Naive B cell (primary cell): ENCODE measurements at regions not wholly inside any gene's neighbourhood (a gene's known extent, or its start where the extent isn't known, plus 50 kb on each side); places are given as distances from the start of the nearest gene placed in this dataset.
"Not testable (repeated sequence)": the region's sequence is repeated elsewhere in the genome, so short reads cannot be mapped to it uniquely, and the experiment has no call there.

Source experiments
- ATAC-seq, 2 donors: fragments of 150-1000 bp; cut with Tn5 transposase; 2 replicates each; pipeline ENCODE4 v1.10.0; 2021; ENCODE audit warnings: low read depth in 2 of 2, mild to moderate bottlenecking in 2 of 2, moderate library complexity in 2 of 2
- DNase-seq: peaks from one replicate; pipeline ENCODE4 v3.0.0; 2022
- H3K27ac Mint-ChIP-seq, 6 donors: one replicate each; pipeline ENCODE4 v1.8.0; 2020 to 2022; ENCODE audit warnings: mild to moderate bottlenecking in 6 of 6, mixed read lengths in 6 of 6, moderate library complexity in 5 of 6, inconsistent platforms in 2 of 6
- H3K27me3 Mint-ChIP-seq, 3 donors: one replicate each; pipeline ENCODE4 v1.8.0; 2021 to 2022; ENCODE audit warnings: mixed read lengths in 3 of 3, mild to moderate bottlenecking in 1 of 3
- H3K36me3 Mint-ChIP-seq, 2 donors: one replicate each; pipeline ENCODE4 v1.8.0; 2020 to 2022; ENCODE audit warnings: mixed read lengths in 2 of 2, inconsistent platforms in 1 of 2, mild to moderate bottlenecking in 1 of 2
- H3K4me1 Mint-ChIP-seq, 3 donors: one replicate each; pipeline ENCODE4 v1.8.0; 2020 to 2022; ENCODE audit warnings: mixed read lengths in 3 of 3, inconsistent platforms in 1 of 3, mild to moderate bottlenecking in 1 of 3, moderate library complexity in 1 of 3
- H3K4me3 Mint-ChIP-seq, 8 donors: one replicate each; pipeline ENCODE4 v1.8.0; 2020 to 2022; ENCODE audit warnings: mild to moderate bottlenecking in 8 of 8, mixed read lengths in 8 of 8, moderate library complexity in 8 of 8, inconsistent platforms in 2 of 8
- H3K9me3 Mint-ChIP-seq, 7 donors: one replicate each; pipeline ENCODE4 v1.8.0; 2020 to 2022; ENCODE audit warnings: mixed read lengths in 7 of 7, mild to moderate bottlenecking in 5 of 7, inconsistent platforms in 2 of 7, moderate library complexity in 1 of 7

DNA sequence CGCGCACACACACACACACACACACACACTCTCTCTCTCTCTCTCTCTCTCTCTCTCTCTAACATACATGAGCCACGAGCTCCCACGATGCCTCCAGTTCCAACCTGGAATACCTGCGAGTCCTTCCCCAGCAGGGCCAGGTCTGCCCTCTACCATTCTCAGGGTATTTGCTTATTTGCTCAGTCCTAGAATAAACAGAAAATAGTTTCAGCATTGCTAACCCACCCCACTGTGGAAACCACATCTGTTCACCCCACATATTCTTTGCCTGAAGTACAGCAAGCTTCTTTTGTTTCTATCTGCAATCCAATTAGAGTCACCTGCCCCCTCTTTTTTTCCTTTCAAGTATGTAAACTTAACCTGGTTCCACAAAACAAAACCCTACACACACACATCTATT lies 174.0 kb upstream of the ZNF469 start:
- DNase-seq, ATAC-seq, H3K36me3 Mint-ChIP-seq, H3K9me3 Mint-ChIP-seq, H3K4me3 Mint-ChIP-seq, H3K4me1 Mint-ChIP-seq: not testable (repeated sequence)
- peak overlapping the region in 1 of 6 donors; percentile 80 for H3K27ac Mint-ChIP-seq
- H3K27me3 Mint-ChIP-seq: peaks cover 0 to 13% (median 0%) of the 10 kb centered on the region in 3 donors

DNA sequence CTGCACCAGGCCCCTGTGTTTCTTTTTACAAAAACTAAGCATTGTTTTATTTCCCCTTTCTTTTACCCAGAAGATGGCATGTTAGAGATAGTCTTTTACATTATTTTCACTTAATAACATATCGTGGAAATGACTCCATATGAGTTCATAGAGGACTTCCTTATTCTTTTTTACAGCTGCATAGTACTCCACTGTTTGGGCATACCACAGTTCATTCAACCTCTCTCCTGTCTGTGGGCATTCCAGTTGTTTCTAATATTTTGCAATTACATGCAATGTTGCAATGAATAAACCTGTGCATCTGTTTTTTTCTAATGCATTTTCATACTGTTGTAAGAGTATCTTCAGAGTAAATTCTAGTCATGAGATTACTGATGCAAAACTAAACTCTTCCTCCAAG lies 173.2 kb upstream of the ZNF469 start:
- not testable (repeated sequence) for DNase-seq, H3K4me3 Mint-ChIP-seq
- H3K27me3 Mint-ChIP-seq: peaks cover 0 to 13% (median 0%) of the 10 kb centered on the region in 3 donors

DNA sequence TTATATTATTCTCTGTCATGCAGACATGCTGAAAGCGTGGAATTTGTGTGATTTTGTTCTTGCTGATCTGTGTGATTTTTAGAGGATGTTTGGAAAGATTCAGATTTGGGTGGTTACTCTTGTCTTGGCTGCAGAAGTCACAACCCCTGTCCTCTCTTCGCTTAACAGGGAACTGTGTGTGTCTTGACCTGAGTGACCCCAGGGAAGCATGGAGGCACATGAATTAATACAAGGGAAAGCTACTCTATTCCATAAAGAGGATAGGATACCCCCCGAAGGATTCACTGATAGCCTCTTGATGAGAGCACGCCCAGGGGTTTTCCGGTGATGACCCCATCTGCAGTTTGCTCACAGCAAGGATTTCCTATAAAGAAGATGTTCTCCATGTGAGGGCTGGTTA lies 168.8 kb upstream of the ZNF469 start:
- DNase-seq, H3K4me3 Mint-ChIP-seq, H3K36me3 Mint-ChIP-seq, H3K27ac Mint-ChIP-seq, ATAC-seq, H3K4me1 Mint-ChIP-seq: not testable (repeated sequence)
- peaks cover 3 to 20% (median 6%) of the 10 kb centered on the region in 3 donors for H3K27me3 Mint-ChIP-seq
- peaks cover 3 to 17% (median 10%) of the 10 kb centered on the region in 7 donors for H3K9me3 Mint-ChIP-seq

More for the DNA sequence above, 173.2 kb upstream of the ZNF469 start:
- H3K36me3 Mint-ChIP-seq, H3K27ac Mint-ChIP-seq, H3K4me1 Mint-ChIP-seq, ATAC-seq, H3K9me3 Mint-ChIP-seq: not testable (repeated sequence)

DNA sequence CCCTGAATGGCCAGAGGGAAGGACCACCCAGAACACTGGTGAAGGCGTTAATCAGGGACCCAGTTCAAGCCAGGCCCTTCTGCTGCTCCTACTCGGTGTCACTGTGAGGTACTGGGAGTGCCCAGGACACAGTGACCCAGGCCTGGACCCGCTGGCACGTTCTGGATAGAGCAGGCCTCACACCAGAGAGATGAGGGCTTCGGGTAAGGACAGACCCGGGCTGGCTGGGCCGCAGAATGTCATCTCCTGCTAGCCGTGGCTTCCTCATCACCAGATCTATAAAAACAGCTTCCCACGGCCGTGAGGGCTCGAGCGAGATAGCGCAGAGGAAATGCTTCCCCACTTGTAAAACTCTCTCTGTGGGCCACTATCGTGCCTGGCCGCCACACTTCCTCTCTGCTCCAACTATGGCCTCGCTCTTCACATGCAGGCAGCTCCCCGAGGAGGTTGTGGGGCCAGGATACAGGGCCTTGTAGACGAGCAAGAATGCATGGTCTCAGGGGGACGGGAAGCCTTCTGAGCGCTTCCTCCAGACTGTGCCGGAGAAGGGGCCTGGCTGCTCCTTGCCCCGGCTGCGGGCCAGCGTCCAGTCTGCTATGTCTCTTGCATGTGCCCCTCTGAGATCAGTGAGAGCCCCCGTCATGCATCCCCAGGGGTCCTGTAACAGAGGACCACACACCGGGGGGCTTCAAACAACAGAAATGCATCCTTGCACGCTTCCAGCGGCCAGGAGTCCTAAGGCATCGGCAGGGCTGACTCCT lies 161.6 kb upstream of the ZNF469 start:
- not testable (repeated sequence) for H3K4me1 Mint-ChIP-seq, H3K36me3 Mint-ChIP-seq, H3K4me3 Mint-ChIP-seq, ATAC-seq, DNase-seq
- H3K27me3 Mint-ChIP-seq: peaks cover 17 to 42% (median 32%) of the 10 kb centered on the region in 3 donors
- H3K9me3 Mint-ChIP-seq: peaks cover 3 to 18% (median 10%) of the 10 kb centered on the region in 7 donors
- peak overlapping the region in 1 of 6 donors; percentile 41 for H3K27ac Mint-ChIP-seq

DNA sequence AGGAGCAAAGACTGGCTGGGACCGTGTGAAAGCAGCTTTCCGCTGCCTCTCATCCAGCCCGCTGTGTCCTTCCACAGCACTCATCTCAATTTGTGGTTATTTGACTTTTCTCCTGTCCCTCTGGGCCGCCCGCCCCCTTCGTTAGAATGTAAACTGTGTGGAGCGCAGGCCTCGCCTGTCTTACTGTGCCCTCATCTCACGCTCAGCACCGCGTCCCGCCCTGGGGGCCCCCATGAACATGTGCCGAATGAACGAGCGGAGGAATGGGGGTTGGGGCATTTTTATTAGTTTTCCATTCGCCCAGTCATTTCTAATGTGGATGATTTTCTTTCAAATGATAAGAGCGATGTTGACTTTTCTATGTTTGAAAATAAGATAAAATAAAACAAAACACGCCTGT lies 159.1 kb upstream of the ZNF469 start:
- not testable (repeated sequence) for H3K9me3 Mint-ChIP-seq, H3K4me3 Mint-ChIP-seq, ATAC-seq, H3K4me1 Mint-ChIP-seq, H3K36me3 Mint-ChIP-seq, DNase-seq
- Mint-ChIP-seq H3K27me3 (peaks cover 17 to 47% (median 34%) of the 10 kb centered on the region in 3 donors), H3K27ac (peak overlapping the region in 1 of 6 donors; percentile 34)

DNA sequence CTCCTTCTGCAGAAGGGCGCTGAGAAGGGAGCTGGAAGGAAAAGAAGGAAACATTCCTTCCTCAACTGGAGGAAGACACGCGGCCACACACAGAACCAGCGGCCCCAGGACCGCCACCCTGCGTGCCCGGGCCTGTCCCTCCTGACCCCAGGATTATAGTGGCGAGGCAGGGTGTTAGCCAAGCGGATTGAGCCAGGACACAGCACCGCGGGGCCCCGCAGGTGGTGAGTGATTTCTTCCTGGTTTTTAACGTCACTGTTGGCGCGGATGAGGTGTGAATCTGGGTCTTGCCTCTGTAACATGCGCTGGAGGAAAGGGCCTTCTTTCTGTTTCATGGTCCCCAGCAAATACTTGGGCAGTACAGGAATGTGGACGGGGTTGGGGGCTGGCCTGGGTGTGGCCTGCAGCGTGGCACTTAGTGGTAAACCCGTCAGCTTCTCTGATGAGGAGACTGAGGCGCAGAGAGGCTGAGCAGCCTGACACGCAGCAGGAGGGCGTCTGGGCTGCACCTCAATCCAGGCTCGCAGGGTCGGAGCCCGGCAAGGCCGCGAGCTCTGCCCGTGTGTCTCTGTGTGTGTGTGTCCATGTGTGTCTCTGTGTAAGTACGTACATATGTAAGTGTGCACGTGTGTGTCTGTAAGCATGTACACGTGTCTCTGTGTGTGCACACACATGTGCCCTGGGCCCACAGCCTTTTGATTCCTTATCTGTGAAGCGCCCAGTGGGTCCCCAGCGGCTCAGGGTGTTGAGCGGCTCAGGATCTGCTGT lies 158.4 kb upstream of the ZNF469 start:
- not testable (repeated sequence) for H3K27ac Mint-ChIP-seq, H3K36me3 Mint-ChIP-seq, DNase-seq, H3K4me1 Mint-ChIP-seq, H3K4me3 Mint-ChIP-seq, H3K9me3 Mint-ChIP-seq, ATAC-seq
- peaks cover 17 to 47% (median 34%) of the 10 kb centered on the region in 3 donors for H3K27me3 Mint-ChIP-seq

DNA sequence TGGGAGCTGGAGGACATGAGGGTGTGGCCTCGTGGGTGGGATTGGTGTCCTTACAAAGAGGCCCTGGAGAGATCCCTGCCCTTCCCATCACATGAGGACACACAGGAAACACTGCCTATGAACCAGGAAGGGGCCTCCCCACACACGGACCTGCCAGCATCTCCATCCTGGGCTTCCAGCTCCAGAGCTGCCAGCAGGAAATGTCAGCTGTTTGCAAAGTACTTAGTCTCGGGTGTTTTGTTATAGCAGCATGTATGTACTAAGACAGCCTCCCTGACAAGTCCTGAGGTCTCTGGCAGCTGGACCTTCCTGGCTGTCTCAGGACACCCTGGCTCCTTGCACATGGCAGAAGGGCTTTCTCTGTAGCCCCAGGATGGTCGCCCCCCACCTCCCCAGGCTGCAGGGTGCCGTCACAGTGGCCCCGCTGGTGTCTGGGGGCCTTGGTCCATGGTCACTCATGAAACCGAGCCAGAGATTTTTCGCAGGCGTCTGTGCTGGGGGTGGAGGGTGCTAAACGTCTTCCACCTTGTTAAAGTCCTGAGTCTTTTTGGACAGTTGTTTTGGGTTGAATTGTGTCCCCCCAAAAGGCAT lies 157.0 kb upstream of the ZNF469 start:
- not testable (repeated sequence) for H3K4me1 Mint-ChIP-seq, H3K36me3 Mint-ChIP-seq, DNase-seq, H3K9me3 Mint-ChIP-seq, ATAC-seq, H3K27ac Mint-ChIP-seq, H3K4me3 Mint-ChIP-seq
- peaks cover 10 to 35% (median 24%) of the 10 kb centered on the region in 3 donors for H3K27me3 Mint-ChIP-seq

DNA sequence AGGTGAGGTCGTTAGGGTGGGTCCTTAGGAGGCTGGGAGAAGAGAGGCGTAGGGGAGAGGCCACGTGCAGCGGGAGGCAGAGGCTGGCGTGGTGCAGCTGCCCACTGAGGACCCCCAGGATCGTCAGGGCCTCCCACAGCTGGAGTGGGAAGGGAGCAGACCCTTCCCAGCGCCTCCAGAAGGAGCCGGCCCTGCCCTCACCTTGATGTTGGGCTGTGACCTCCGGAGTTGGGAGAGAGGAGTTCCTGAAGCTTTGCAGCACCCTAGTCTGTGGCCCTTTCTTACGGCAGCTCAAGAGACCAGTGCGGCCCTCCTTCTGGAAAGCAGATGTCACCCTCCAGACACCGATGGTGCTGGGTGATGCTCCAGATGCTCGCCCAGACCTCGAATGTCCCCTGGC lies 156.5 kb upstream of the ZNF469 start:
- not testable (repeated sequence) for H3K4me3 Mint-ChIP-seq, H3K9me3 Mint-ChIP-seq, H3K27ac Mint-ChIP-seq, DNase-seq, H3K36me3 Mint-ChIP-seq, H3K4me1 Mint-ChIP-seq, ATAC-seq
- H3K27me3 Mint-ChIP-seq: peaks cover 10 to 29% (median 19%) of the 10 kb centered on the region in 3 donors

DNA sequence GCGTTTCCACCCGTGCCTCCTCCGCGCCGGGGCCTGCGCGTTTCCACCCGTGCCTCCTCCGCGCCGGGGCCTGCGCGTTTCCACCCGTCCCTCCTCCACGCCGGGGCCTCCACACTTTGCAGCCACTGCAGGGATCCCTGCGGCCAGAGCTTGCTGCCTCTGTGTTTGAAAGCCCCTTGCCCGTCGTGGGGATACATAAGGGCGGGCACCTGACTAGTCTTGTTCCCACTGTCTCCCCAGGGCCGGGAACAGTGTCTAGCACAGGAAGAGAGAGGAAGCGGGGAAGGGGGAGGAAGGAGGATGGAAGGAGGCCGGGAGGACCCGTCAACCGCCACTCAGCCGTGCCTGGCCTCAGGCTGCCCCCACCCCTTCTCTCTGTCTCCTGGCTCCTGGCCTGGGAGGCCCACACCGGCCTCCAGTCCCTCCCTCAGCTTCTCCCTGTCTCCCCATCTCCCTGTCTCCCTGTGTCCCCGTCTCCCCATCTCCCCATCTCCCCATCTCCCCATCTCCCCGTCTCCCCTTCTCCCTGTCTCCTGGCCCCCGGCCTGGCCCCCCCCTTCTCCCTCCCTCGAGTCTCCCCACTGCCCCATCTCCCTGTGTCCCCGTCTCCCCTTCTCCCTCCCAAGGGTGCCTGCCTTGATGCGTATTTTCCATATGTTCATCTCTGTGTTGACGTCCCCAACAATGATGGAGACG lies 155.6 kb upstream of the ZNF469 start:
- not testable (repeated sequence) for ATAC-seq, DNase-seq, H3K9me3 Mint-ChIP-seq, H3K36me3 Mint-ChIP-seq, H3K4me1 Mint-ChIP-seq, H3K27ac Mint-ChIP-seq, H3K4me3 Mint-ChIP-seq
- H3K27me3 Mint-ChIP-seq: peaks cover 4 to 21% (median 10%) of the 10 kb centered on the region in 3 donors

DNA sequence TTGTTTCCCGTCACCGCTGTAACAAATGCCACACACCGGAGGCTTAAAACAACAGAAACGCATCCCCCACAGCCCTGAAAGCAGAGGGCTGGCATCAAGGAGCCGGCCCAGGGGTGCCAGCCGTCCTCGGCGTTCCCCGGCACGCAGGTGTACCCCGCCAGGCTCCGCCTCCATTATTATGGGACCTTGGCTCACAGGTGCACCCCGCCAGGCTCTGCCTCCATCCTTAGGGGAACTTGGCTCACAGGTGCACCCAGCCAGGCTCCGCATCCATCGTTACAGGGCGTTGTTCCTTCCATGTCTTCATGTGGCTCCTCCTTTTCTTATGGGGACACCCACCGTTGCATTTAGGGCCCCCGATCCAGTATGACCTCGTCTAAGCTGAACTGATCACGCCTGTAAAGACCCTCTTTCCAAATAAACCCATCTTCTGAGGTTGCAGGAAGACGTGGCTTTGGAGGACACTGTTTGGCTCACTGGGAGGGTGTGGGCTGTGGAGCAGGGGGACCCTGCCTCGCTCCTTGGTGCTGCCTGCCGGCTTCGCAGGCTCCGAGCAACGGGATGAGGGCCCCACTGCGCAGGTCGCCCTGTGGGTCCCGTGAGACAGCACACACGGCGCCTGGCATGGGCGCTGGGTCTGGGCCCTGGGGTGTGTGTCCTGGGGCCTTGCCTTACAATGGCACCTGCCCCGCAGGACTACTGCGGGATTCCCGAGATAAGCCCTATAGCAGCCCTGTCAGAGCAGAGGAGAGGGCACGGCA lies 154.9 kb upstream of the ZNF469 start:
- H3K4me3 Mint-ChIP-seq, H3K4me1 Mint-ChIP-seq, H3K9me3 Mint-ChIP-seq, DNase-seq, ATAC-seq, H3K36me3 Mint-ChIP-seq: not testable (repeated sequence)
- Mint-ChIP-seq H3K27ac (peak overlapping the region in 1 of 6 donors; percentile 66), H3K27me3 (peaks cover 4 to 20% (median 8%) of the 10 kb centered on the region in 3 donors)

DNA sequence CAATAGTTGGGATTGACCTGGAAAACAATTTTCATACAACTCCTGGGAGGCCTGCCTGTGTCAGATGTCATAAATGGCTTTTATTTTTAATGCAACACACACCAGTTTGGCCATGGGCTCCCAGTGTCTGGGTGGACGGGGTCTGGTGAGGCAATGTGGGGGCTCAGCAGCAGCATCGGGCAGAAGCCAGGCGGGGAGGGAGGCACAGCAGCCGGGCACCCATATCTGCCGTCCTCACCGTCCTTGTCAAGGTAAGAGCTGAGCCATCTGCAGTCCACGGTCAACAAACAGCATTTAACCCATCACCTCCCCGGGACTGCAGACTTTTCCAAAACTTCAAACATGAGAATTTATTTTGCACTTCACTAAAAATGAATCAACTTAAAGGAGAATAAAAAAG lies 154.0 kb upstream of the ZNF469 start:
- not testable (repeated sequence) for H3K36me3 Mint-ChIP-seq

DNA sequence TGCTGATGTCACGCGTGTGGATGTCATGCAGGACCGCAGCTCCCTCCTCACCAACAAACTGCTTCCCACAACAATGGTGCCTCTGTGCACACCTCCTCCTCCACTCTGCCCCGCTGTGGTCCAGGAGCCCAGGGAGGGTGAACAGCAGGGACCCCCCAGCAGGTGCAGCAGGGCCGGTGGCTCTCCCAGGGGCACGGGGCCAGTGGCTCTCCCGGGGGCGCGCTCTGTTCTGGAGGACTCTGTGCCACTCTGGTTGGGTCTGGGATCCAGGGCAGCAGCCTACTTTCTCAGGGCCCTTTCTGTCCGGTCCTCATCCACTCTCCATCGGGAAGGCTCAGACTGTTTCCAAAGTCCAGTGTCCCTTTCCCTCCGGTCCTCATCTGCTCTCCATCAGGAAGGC lies 153.0 kb upstream of the ZNF469 start:
- not testable (repeated sequence) for H3K36me3 Mint-ChIP-seq, ATAC-seq

More for the DNA sequence above, 154.0 kb upstream of the ZNF469 start:
- H3K9me3 Mint-ChIP-seq, ATAC-seq, H3K4me1 Mint-ChIP-seq, DNase-seq: not testable (repeated sequence)
- Mint-ChIP-seq H3K27me3 (peaks cover 0 to 20% (median 8%) of the 10 kb centered on the region in 3 donors), H3K4me3 (peak overlapping the region in 1 of 8 donors; percentile 57), H3K27ac (peak overlapping the region in 1 of 6 donors; percentile 69)

More for the DNA sequence above, 153.0 kb upstream of the ZNF469 start:
- H3K9me3 Mint-ChIP-seq, H3K4me3 Mint-ChIP-seq, H3K27ac Mint-ChIP-seq, H3K4me1 Mint-ChIP-seq, DNase-seq: not testable (repeated sequence)
- H3K27me3 Mint-ChIP-seq: peaks cover 4 to 15% (median 8%) of the 10 kb centered on the region in 3 donors
